ENCODE measurements at regions not wholly inside any gene's neighbourhood (a gene's known extent, or its start where the extent isn't known, plus 50 kb on each side); places are given as distances from the start of the nearest gene placed in this dataset.

- no peak for TF ChIP-seq ZNF33A (CRISPR knock-in tag; IDR thresholded peaks at IDR 0.05; ENCODE audit: borderline replicate concordance)
- no peak for TF ChIP-seq ZNF275 (CRISPR knock-in tag; IDR thresholded peaks at IDR 0.05; ENCODE audit: borderline replicate concordance)
- TF ChIP-seq ZFP41 (CRISPR knock-in tag; IDR thresholded peaks at IDR 0.05; ENCODE audit: borderline replicate concordance) = no peak
- TF ChIP-seq ZNF740 (CRISPR knock-in tag; IDR thresholded peaks at IDR 0.05) = no peak
Measured at GRCh38 chr4:22988526-22988925, 295.8 kb downstream of the GBA3 start (continued).

GRCh38 chr4:22987870-22988269 lies 295.1 kb downstream of the GBA3 start:
- Histone ChIP-seq H3K79me2 (ENCODE audit: insufficient read depth, low read length) (no peaks in the 10 kb centered on the region), H3K4me1 (ENCODE audit: insufficient read depth, low read length) (no peaks in the 10 kb centered on the region), H2AFZ (ENCODE audit: low read length) (no peak overlapping the region), H3K4me2 (ENCODE audit: low read depth, low read length) (no peak overlapping the region), H3K27me3 (ENCODE audit: control insufficient read depth in 1 of 2, insufficient read depth in 2 of 2, low read length in 2 of 2) (no peaks in the 10 kb centered on the region), H3K9me3 (ENCODE audit: low read length) (peaks cover 72% of the 10 kb centered on the region), H3K27ac (ENCODE audit: extremely low read length, insufficient read depth, low read length) (no peak overlapping the region), H3K9ac (ENCODE audit: insufficient read depth, low read depth, low read length) (no peak overlapping the region), H3K4me3 (replicated peaks in 1 of 3; ENCODE audit: insufficient read depth in 1 of 3, low read depth in 2 of 3, low read length in 3 of 3) (no peak overlapping the region), H3K36me3 (replicated peaks in 1 of 2; ENCODE audit: control insufficient read depth in 1 of 2, insufficient read depth in 2 of 2, low read length in 2 of 2) (no peaks in the 10 kb centered on the region), H4K20me1 (ENCODE audit: insufficient read depth, low read length) (no peaks in the 10 kb centered on the region)
- intact Hi-C loops (cut with micrococcal nuclease; ENCODE audit: unreplicated experiment) (no loop called here), in situ Hi-C loops (cut with HindIII; ENCODE audit: extremely low pct_ligation_motif_present, low pct_unique_long_range_greater_than_20kb) (no loop called here)
- POLR2A ChIA-PET = no interaction called here
- FAIRE-seq (no peak), ATAC-seq (no peak), DNase-seq (ENCODE audit: low spot score) (no peak)
- no peak for TF ChIP-seq KLF6 (CRISPR knock-in tag; IDR thresholded peaks at IDR 0.05)
- no peak for TF ChIP-seq PRDM4 (CRISPR knock-in tag; IDR thresholded peaks at IDR 0.05; ENCODE audit: borderline replicate concordance)
- TF ChIP-seq ZNF24 (IDR thresholded peaks at IDR 0.05) = no peak
- no peak for TF ChIP-seq NR0B2 (CRISPR knock-in tag; IDR thresholded peaks at IDR 0.05)
- TF ChIP-seq CENPBD1 (CRISPR knock-in tag; IDR thresholded peaks at IDR 0.05; ENCODE audit: borderline replicate concordance, low read depth) = no peak
- no peak for TF ChIP-seq IRF2 (CRISPR knock-in tag; IDR thresholded peaks at IDR 0.05)
- TF ChIP-seq TBX2 (CRISPR knock-in tag; IDR thresholded peaks at IDR 0.05; ENCODE audit: borderline replicate concordance) = no peak
- TF ChIP-seq ZSCAN29 (CRISPR knock-in tag; conservative IDR thresholded peaks at IDR 0.05) = no peak
- TF ChIP-seq ZZZ3 (CRISPR knock-in tag; IDR thresholded peaks at IDR 0.05; ENCODE audit: borderline replicate concordance) = no peak
- no peak for TF ChIP-seq FUBP1 (CRISPR knock-in tag; IDR thresholded peaks at IDR 0.05; ENCODE audit: borderline replicate concordance)
- WGBS (ENCODE audit: low lambda C conversion rate) = 39% methylated on average over 5 of the region's 5 CpGs
- BruUV-seq (replicated peaks) = no TSS peak
- CTCF ChIA-PET (ENCODE audit: low intra/inter-chr PET ratio, low total read pairs) = no interaction called here

Measured in HepG2 (cell line).